Fibroblast of villous mesenchyme (primary cell): ENCODE measurements at regions not wholly inside any gene's neighbourhood (a gene's known extent, or its start where the extent isn't known, plus 50 kb on each side); places are given as distances from the start of the nearest gene placed in this dataset.

ENCODE experiments used
- DNase-seq: peaks from one replicate; pipeline ENCODE4 v3.0.0-alpha.2; 2010; ENCODE audit warnings: low read depth
- H3K4me3 ChIP-seq: 2 replicates; pipeline ENCODE4 v1.5.1; 2011; ENCODE audit warnings: low read depth, mild to moderate bottlenecking, low read length
- TF ChIP-seq, protein P1 (sequence below): IDR thresholded peaks from 2 replicates; pipeline ENCODE4 v1.5.1; 2012; ENCODE audit warnings: low read depth, mild to moderate bottlenecking, low read length; ENCODE audit not compliant: insufficient read depth

DNA sequence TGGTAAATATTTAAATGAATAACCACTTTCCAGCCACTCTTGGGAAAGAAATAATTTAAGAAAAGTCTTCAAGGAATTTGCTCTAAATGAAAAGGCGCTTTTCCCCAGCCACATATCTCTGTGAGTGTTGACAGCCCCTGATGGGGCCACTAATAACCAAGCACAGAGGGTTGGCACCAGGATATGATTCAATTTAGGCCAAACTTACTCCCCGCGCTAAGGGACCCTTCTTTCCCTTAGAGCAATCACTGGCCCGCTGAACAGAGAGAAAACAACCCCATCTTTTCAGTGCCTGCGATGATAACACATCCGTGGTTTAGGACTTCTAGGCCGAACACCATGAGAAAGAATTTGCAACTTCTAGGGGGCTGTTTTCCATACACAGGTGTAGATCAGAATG, 310.8 kb downstream of the EIPR1 start:
- no peak for DNase-seq
- no peak overlapping the region for H3K4me3 ChIP-seq
- TF ChIP-seq, protein P1, sequence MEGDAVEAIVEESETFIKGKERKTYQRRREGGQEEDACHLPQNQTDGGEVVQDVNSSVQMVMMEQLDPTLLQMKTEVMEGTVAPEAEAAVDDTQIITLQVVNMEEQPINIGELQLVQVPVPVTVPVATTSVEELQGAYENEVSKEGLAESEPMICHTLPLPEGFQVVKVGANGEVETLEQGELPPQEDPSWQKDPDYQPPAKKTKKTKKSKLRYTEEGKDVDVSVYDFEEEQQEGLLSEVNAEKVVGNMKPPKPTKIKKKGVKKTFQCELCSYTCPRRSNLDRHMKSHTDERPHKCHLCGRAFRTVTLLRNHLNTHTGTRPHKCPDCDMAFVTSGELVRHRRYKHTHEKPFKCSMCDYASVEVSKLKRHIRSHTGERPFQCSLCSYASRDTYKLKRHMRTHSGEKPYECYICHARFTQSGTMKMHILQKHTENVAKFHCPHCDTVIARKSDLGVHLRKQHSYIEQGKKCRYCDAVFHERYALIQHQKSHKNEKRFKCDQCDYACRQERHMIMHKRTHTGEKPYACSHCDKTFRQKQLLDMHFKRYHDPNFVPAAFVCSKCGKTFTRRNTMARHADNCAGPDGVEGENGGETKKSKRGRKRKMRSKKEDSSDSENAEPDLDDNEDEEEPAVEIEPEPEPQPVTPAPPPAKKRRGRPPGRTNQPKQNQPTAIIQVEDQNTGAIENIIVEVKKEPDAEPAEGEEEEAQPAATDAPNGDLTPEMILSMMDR, result no peak

DNA sequence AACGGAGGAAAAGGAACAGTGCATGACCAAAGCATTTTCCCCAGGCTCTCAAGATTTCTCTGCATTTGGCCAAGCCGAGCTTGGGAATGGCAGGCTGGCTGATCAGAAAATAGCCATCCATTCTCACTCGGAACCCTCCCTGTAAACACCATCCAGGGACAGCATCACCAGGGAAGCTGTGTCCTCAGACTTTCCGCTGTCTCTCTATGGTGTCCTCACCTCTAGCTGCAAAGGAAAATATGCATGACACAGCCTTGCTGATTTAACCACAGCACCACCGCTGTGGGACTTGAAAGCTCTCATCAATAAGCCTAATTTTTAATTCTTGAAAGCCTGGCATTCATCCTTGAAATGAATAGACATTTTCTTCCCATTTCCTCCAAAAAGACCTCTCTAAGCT, 311.7 kb downstream of the EIPR1 start:
- no peak overlapping the region for H3K4me3 ChIP-seq
- DNase-seq, result no peak
- TF ChIP-seq, protein P1, result no peak

DNA sequence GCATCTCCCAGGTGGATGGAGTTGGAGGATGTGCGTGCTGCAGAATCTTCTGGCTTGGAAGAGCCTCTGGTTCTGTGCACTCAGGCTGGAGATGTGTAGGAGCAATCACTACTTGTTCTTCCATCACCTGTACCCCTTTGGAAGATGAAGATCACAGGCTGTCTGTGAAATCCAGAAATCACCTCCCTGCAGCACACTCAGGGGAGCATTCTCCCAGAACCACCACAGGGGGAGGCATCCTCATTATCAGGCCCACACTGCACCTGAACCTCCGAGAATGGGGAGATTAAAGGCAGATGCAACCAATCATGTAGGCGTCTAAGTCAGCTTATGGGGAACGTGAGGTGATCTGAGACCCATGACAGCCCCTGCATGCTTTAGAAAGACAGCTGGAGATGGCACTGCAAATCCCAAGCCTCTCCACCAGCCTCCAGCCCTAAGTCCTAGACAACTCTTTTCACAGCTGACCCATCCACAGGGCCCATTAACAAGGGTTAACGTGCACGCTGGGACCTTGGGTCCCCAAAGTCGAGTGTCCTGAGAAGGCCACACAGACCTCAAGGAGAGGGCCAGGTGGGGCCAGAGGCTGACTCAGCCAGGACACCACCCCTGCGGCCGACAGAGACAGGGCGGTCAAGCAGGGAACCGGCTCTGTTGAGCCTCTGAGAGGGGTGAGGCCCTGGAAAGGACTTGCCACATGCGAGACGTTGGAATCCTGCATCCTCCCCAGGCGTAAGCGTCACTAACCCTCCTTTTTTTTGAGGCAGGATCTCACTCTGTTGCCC, 314.9 kb downstream of the EIPR1 start:
- DNase-seq, result no peak
- TF ChIP-seq, protein P1, result no peak
- H3K4me3 ChIP-seq, result no peak overlapping the region

DNA sequence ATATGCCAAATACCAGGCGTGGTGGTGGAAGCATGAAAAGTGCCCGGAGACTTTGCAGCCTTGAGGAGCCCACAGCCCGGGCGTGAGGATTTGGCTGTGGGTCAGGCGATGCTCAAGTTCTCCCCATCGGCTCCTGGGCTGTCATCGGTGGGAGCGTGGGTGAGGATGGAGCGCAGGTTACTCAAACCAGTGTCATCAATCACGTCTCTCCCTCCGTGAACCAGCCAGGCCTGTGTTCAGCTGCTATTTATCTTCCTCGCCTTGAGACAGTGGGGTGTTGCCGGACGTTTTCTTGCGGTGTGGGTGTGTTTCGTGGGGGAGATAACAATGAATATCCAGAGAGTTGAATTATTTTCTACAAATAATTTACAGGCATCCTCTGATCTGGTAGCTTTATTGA, 317.6 kb downstream of the EIPR1 start:
- TF ChIP-seq, protein P1, result no peak
- H3K4me3 ChIP-seq, result no peak overlapping the region
- no peak for DNase-seq

DNA sequence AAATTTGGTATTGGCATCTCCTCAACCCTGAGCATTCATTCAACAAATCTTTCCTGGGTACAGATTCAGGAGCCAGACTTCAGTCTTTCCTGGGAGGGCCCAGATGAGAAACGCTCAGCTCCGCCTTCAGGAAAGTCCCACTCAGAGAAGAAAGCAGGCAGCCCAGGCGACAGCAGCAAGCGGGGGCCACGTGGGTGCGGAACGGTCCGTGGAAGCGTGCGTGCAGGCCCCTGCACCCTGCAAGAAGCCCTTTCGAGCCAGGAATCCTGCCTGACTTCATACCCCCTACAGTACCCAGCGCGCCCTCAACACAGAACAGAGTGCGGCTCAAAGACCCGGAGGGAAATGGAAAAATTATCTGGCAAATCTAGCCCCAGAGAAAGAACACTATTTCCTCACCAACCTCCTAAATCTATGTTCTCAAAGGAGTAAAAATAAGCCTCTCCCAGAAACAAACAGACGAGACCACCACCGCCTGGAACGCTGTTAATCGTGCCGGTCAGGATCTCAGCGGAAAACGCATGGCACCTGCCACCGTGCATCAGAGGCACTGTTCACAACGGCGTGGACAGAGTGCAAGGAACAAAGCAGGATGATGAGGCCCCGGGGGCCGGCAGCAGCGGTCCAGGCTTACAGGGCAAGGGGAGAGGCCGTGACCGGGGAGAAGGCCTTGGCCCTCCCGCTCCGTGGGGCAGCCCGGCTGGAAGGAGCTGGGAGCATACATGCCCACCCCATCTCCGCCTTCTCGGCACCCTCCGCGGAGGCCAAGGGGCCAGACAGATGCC, 318.3 kb downstream of the EIPR1 start:
- DNase-seq, result no peak
- no peak overlapping the region for H3K4me3 ChIP-seq
- TF ChIP-seq, protein P1, result no peak

DNA sequence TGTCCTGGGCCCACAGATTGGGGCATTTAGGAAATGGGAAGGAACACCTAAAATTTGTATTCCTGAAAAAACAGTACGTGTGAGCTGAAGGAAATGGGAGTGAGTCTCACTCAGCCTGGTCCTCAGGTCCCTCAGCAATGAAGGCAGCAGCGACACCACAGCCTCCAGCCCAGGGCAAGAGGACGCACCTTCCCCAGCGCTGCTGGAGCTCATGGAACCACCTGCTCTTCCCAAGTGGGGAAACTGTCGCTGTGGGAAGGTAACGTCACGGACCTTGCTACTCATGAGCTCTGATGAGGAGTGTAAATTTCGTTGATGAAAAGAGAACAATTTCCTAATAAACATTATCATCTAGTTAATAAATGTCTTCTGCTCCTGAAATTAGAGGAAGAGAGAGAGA, 323.6 kb downstream of the EIPR1 start:
- no peak for DNase-seq
- TF ChIP-seq, protein P1, result no peak
- no peak overlapping the region for H3K4me3 ChIP-seq
